IMR-90 (cell line): ENCODE measurements at regions not wholly inside any gene's neighbourhood (a gene's known extent, or its start where the extent isn't known, plus 50 kb on each side); places are given as distances from the start of the nearest gene placed in this dataset.

Experiments
- CEBPB ChIP-seq: IDR thresholded peaks from 2 replicates; pipeline ENCODE4 v1.6.1; 2012; ENCODE audit warnings: low read depth, low read length, improper control_type of control experiment
- CTCF ChIP-seq: conservative IDR thresholded peaks from 2 replicates; pipeline ENCODE4 v1.5.1; 2012; ENCODE audit warnings: mild to moderate bottlenecking, low read depth, low read length, improper control_type of control experiment
- FOS ChIP-seq: fragments of 150-350 bp; IDR thresholded peaks from 2 replicates; pipeline ENCODE4 v1.6.1; 2016; ENCODE audit warnings: low read depth, low read length
- MAZ ChIP-seq: IDR thresholded peaks from 2 replicates; pipeline ENCODE4 v1.6.1; 2012; ENCODE audit warnings: low read depth, mild to moderate bottlenecking, low read length, improper control_type of control experiment, moderate library complexity, borderline replicate concordance
- MXI1 ChIP-seq: IDR thresholded peaks from 2 replicates; pipeline ENCODE4 v1.6.1; 2012; ENCODE audit warnings: low read depth, mild to moderate bottlenecking, low read length, moderate library complexity, borderline replicate concordance
- NFE2L2 ChIP-seq: fragments of 150-350 bp; IDR thresholded peaks from 2 replicates; pipeline ENCODE4 v1.6.1; 2016; ENCODE audit warnings: low read depth, mild to moderate bottlenecking, low read length
- POLR2A ChIP-seq: IDR thresholded peaks from 2 replicates; pipeline ENCODE4 v1.6.1; 2012; ENCODE audit warnings: mild to moderate bottlenecking, low read depth, low read length
- RAD21 ChIP-seq: IDR thresholded peaks from 2 replicates; pipeline ENCODE4 v1.6.1; 2012; ENCODE audit warnings: low read length, improper control_type of control experiment
- RCOR1 ChIP-seq: IDR thresholded peaks from 2 replicates; pipeline ENCODE4 v1.6.1; 2012; ENCODE audit warnings: mild to moderate bottlenecking, low read length, improper control_type of control experiment; ENCODE audit not compliant: insufficient replicate concordance
- RFX5 ChIP-seq: IDR thresholded peaks from 2 replicates; pipeline ENCODE4 v1.8.0; 2012; ENCODE audit warnings: low read depth, mild to moderate bottlenecking, low read length, moderate library complexity
- SMC3 ChIP-seq: fragments of 150-350 bp; IDR thresholded peaks from 2 replicates; pipeline ENCODE4 v1.6.1; 2016; ENCODE audit warnings: low read depth, mild to moderate bottlenecking, antibody characterized with exemption, low read length, moderate library complexity
- USF2 ChIP-seq: fragments of 150-350 bp; IDR thresholded peaks from 2 replicates; pipeline ENCODE4 v1.6.1; 2017; ENCODE audit warnings: mild to moderate bottlenecking, antibody characterized with exemption, low read length, low read depth

- TF ChIP-seq CTCF (no peak), MXI1 (no peak), RAD21 (no peak), POLR2A (no peak), CEBPB (no peak), RCOR1 (no peak), USF2 (no peak), MAZ (no peak), FOS (no peak), RFX5 (no peak), NFE2L2 (no peak), SMC3 (no peak)
These were observed 265.2 kb downstream of the SYK start for GRCh38 chr9:91066856-91067255.
